HepG2 (cell line): ENCODE measurements at regions not wholly inside any gene's neighbourhood (a gene's known extent, or its start where the extent isn't known, plus 50 kb on each side); places are given as distances from the start of the nearest gene placed in this dataset.

Experiments
- CEBPB ChIP-seq: IDR thresholded peaks from 2 replicates; pipeline ENCODE4 v1.6.1; 2011; ENCODE audit warnings: low read depth, low read length, improper control_type of control experiment, borderline replicate concordance
- CENPX ChIP-seq: sonication (generic); formaldehyde crosslinking; IDR thresholded peaks from 2 replicates; pipeline ENCODE4 v1.9.0; 2021; ENCODE audit warnings: mild to moderate bottlenecking, missing genetic modification reagents, moderate library complexity
- CHD2 ChIP-seq: IDR thresholded peaks from 2 replicates; pipeline ENCODE4 v1.6.1; 2011; ENCODE audit warnings: low read depth, low read length, improper control_type of control experiment
- ELF1 ChIP-seq: sonication (generic); formaldehyde crosslinking; IDR thresholded peaks from 2 replicates; pipeline ENCODE4 v1.4.0; 2020; ENCODE audit warnings: missing genetic modification reagents
- EP300 ChIP-seq, 3 experiments: sonication (generic) in 1 of 3; formaldehyde crosslinking in 1 of 3; IDR thresholded peaks; 2 replicates each; pipeline versions ENCODE4 v1.5.1 to v1.6.1; 2011 to 2020; ENCODE audit warnings: low read depth in 2 of 3, low read length in 2 of 3, borderline replicate concordance in 1 of 3, improper control_type of control experiment in 1 of 3, mild to moderate bottlenecking in 1 of 3, missing genetic modification reagents in 1 of 3, moderate library complexity in 1 of 3
- HDAC6 ChIP-seq: fragments of 200-600 bp; sonication (generic); IDR thresholded peaks from 2 replicates; pipeline ENCODE4 v1.7.0; 2017; ENCODE audit warnings: mild to moderate bottlenecking, antibody characterized with exemption, low read length, low read depth
- IRX3 ChIP-seq: sonication (generic); formaldehyde crosslinking; IDR thresholded peaks from 2 replicates; pipeline ENCODE4 v1.8.1; 2023; ENCODE audit warnings: mild to moderate bottlenecking, low read depth, missing genetic modification reagents, borderline replicate concordance
- NBN ChIP-seq: fragments of 450-650 bp; conservative IDR thresholded peaks from 2 replicates; pipeline ENCODE4 v1.6.1; 2017
- PTBP1 ChIP-seq: fragments of 200-400 bp; formaldehyde crosslinking; IDR thresholded peaks from 2 replicates; pipeline ENCODE4 v1.6.1; 2018; ENCODE audit warnings: low read length, low read depth; ENCODE audit not compliant: poor library complexity, severe bottlenecking
- RFX5 ChIP-seq: IDR thresholded peaks from 2 replicates; pipeline ENCODE4 v1.6.1; 2011; ENCODE audit warnings: low read depth, low read length, improper control_type of control experiment
- TCF7 ChIP-seq: sonication (generic); IDR thresholded peaks from 2 replicates; pipeline ENCODE4 v1.6.1; 2016; ENCODE audit warnings: antibody characterized with exemption, low read depth
- TRAFD1 ChIP-seq: sonication (generic); formaldehyde crosslinking; IDR thresholded peaks from 2 replicates; pipeline ENCODE4 v1.5.1; 2020; ENCODE audit warnings: missing genetic modification reagents, mild to moderate bottlenecking, borderline replicate concordance
- ZMAT3 ChIP-seq: sonication (generic); formaldehyde crosslinking; conservative IDR thresholded peaks from 2 replicates; pipeline ENCODE4 v1.7.0; 2021; ENCODE audit warnings: missing genetic modification reagents
- ZNF792 ChIP-seq: IDR thresholded peaks from 2 replicates; pipeline ENCODE4 v1.6.1; 2016
- TF ChIP-seq, protein P1 (sequence below): sonication (generic); formaldehyde crosslinking; IDR thresholded peaks from 2 replicates; pipeline ENCODE4 v1.4.0; 2020; ENCODE audit warnings: missing genetic modification reagents; ENCODE audit errors: not compliant biosample characterization
- TF ChIP-seq, protein P2 (sequence below): sonication (generic); formaldehyde crosslinking; IDR thresholded peaks from 2 replicates; pipeline ENCODE4 v1.4.0; 2020; ENCODE audit warnings: missing genetic modification reagents
- TF ChIP-seq, protein P3 (sequence below): IDR thresholded peaks from 2 replicates; pipeline ENCODE4 v1.6.1; 2018; ENCODE audit warnings: missing genetic modification reagents, mild to moderate bottlenecking, missing compliant biosample characterization
- TF ChIP-seq, protein P4 (sequence below): sonication (generic); formaldehyde crosslinking; IDR thresholded peaks from 2 replicates; pipeline ENCODE4 v1.5.1; 2020; ENCODE audit warnings: mild to moderate bottlenecking, moderate library complexity, missing genetic modification reagents
- TF ChIP-seq, protein P5 (sequence below): sonication (generic); formaldehyde crosslinking; IDR thresholded peaks from 2 replicates; pipeline ENCODE4 v1.8.1; 2023; ENCODE audit warnings: mild to moderate bottlenecking, inconsistent platforms, moderate library complexity, missing genetic modification reagents, borderline replicate concordance

GRCh38 chr6:137724018-137724403 lies 143.0 kb upstream of the TNFAIP3 start (continued):
- TF ChIP-seq TCF7 (no peak; the same call in 1 of the 2 replicates), PTBP1 (no peak), EP300 (IDR thresholded peaks at IDR 0.05; ENCODE audit: low read depth in 2 of 2, low read length in 2 of 2) (peak in 1 of 2 experiments; percentile 53; a peak in 2 of 4 replicates), EP300 (CRISPR knock-in tag; IDR thresholded peaks at IDR 0.05; ENCODE audit: borderline replicate concordance) (peak; percentile 80), HDAC6 (no peak), RFX5 (no peak), CEBPB (no peak; the same call in 1 of the 2 replicates), CENPX (no peak), ELF1 (CRISPR knock-in tag) (no peak; the same call in 1 of the 2 replicates), IRX3 (CRISPR knock-in tag) (no peak), NBN (no peak), CHD2 (no peak), ZNF792 (CRISPR knock-in tag) (peak; percentile 84), TRAFD1 (CRISPR knock-in tag) (no peak), ZMAT3 (CRISPR knock-in tag) (peak; percentile 77; the same call in 1 of the 2 replicates)
- TF ChIP-seq, protein P1, sequence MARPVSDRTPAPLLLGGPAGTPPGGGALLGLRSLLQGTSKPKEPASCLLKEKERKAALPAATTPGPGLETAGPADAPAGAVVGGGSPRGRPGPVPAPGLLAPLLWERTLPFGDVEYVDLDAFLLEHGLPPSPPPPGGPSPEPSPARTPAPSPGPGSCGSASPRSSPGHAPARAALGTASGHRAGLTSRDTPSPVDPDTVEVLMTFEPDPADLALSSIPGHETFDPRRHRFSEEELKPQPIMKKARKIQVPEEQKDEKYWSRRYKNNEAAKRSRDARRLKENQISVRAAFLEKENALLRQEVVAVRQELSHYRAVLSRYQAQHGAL (CRISPR knock-in tag), result no peak
- TF ChIP-seq, protein P2, sequence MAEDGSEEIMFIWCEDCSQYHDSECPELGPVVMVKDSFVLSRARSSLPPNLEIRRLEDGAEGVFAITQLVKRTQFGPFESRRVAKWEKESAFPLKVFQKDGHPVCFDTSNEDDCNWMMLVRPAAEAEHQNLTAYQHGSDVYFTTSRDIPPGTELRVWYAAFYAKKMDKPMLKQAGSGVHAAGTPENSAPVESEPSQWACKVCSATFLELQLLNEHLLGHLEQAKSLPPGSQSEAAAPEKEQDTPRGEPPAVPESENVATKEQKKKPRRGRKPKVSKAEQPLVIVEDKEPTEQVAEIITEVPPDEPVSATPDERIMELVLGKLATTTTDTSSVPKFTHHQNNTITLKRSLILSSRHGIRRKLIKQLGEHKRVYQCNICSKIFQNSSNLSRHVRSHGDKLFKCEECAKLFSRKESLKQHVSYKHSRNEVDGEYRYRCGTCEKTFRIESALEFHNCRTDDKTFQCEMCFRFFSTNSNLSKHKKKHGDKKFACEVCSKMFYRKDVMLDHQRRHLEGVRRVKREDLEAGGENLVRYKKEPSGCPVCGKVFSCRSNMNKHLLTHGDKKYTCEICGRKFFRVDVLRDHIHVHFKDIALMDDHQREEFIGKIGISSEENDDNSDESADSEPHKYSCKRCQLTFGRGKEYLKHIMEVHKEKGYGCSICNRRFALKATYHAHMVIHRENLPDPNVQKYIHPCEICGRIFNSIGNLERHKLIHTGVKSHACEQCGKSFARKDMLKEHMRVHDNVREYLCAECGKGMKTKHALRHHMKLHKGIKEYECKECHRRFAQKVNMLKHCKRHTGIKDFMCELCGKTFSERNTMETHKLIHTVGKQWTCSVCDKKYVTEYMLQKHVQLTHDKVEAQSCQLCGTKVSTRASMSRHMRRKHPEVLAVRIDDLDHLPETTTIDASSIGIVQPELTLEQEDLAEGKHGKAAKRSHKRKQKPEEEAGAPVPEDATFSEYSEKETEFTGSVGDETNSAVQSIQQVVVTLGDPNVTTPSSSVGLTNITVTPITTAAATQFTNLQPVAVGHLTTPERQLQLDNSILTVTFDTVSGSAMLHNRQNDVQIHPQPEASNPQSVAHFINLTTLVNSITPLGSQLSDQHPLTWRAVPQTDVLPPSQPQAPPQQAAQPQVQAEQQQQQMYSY, result peak; percentile 76
- TF ChIP-seq, protein P3, sequence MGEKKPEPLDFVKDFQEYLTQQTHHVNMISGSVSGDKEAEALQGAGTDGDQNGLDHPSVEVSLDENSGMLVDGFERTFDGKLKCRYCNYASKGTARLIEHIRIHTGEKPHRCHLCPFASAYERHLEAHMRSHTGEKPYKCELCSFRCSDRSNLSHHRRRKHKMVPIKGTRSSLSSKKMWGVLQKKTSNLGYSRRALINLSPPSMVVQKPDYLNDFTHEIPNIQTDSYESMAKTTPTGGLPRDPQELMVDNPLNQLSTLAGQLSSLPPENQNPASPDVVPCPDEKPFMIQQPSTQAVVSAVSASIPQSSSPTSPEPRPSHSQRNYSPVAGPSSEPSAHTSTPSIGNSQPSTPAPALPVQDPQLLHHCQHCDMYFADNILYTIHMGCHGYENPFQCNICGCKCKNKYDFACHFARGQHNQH (CRISPR knock-in tag), result peak; percentile 87
- TF ChIP-seq, protein P4, sequence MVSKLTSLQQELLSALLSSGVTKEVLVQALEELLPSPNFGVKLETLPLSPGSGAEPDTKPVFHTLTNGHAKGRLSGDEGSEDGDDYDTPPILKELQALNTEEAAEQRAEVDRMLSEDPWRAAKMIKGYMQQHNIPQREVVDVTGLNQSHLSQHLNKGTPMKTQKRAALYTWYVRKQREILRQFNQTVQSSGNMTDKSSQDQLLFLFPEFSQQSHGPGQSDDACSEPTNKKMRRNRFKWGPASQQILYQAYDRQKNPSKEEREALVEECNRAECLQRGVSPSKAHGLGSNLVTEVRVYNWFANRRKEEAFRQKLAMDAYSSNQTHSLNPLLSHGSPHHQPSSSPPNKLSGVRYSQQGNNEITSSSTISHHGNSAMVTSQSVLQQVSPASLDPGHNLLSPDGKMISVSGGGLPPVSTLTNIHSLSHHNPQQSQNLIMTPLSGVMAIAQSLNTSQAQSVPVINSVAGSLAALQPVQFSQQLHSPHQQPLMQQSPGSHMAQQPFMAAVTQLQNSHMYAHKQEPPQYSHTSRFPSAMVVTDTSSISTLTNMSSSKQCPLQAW (CRISPR knock-in tag), result no peak; the same call in 1 of the 2 replicates
- TF ChIP-seq, protein P5, sequence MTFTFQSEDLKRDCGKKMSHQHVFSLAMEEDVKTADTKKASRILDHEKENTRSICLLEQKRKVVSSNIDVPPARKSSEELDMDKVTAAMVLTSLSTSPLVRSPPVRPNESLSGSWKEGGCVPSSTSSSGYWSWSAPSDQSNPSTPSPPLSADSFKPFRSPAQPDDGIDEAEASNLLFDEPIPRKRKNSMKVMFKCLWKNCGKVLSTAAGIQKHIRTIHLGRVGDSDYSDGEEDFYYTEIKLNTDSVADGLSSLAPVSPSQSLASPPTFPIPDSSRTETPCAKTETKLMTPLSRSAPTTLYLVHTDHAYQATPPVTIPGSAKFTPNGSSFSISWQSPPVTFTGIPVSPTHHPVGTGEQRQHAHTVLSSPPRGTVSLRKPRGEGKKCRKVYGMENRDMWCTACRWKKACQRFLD, result no peak
